H9 (cell line): ENCODE measurements at regions not wholly inside any gene's neighbourhood (a gene's known extent, or its start where the extent isn't known, plus 50 kb on each side); places are given as distances from the start of the nearest gene placed in this dataset.
"Not testable (repeated sequence)": the region's sequence is repeated elsewhere in the genome, so short reads cannot be mapped to it uniquely, and the experiment has no call there.

ENCODE experiments used
- DNase-seq: peaks from one replicate; pipeline ENCODE4 v3.0.0-alpha.2; 2017
- H2AFZ ChIP-seq: one replicate; pipeline ENCODE4 v1.6.1; 2013; ENCODE audit warnings: mild to moderate bottlenecking, low read length, control low read depth, moderate library complexity
- H2AK5ac ChIP-seq: 2 replicates; pipeline ENCODE4 v1.6.1; 2013; ENCODE audit warnings: low read length, control low read depth, mixed read lengths; ENCODE audit not compliant: insufficient read length
- H2BK120ac ChIP-seq: one replicate; pipeline ENCODE4 v1.6.1; 2013; ENCODE audit warnings: low read depth, mild to moderate bottlenecking, low read length, control low read depth, inconsistent platforms; ENCODE audit not compliant: poor library complexity, severe bottlenecking
- H2BK12ac ChIP-seq: 2 replicates; pipeline ENCODE4 v1.6.1; 2013; ENCODE audit warnings: low read length, control low read depth, mixed read lengths, low read depth; ENCODE audit not compliant: insufficient read length
- H2BK15ac ChIP-seq: 2 replicates; pipeline ENCODE4 v1.6.1; 2013; ENCODE audit warnings: low read depth, low read length, control low read depth
- H2BK20ac ChIP-seq: one replicate; pipeline ENCODE4 v1.6.1; 2013; ENCODE audit warnings: low read depth, mild to moderate bottlenecking, low read length, control low read depth, inconsistent platforms; ENCODE audit not compliant: poor library complexity, severe bottlenecking
- H2BK5ac ChIP-seq: 2 replicates; pipeline ENCODE4 v1.6.1; 2013; ENCODE audit warnings: low read length, control low read depth, mixed read lengths; ENCODE audit not compliant: insufficient read length
- H3K14ac ChIP-seq: 2 replicates; pipeline ENCODE4 v1.6.1; 2013; ENCODE audit warnings: low read length, control low read depth; ENCODE audit not compliant: insufficient read depth
- H3K18ac ChIP-seq: 2 replicates; pipeline ENCODE4 v1.6.1; 2013; ENCODE audit warnings: low read depth, mild to moderate bottlenecking, mixed read lengths, low read length, control low read depth; ENCODE audit not compliant: insufficient read length
- H3K23ac ChIP-seq: 2 replicates; pipeline ENCODE4 v1.6.1; 2013; ENCODE audit warnings: low read length, control low read depth, mixed read lengths, low read depth; ENCODE audit not compliant: insufficient read length
- H3K23me2 ChIP-seq: 2 replicates; pipeline ENCODE4 v1.6.1; 2013; ENCODE audit warnings: low read depth, mild to moderate bottlenecking, mixed read lengths, low read length, control low read depth; ENCODE audit not compliant: insufficient read length, poor library complexity, severe bottlenecking
- H3K27ac ChIP-seq: 2 replicates; pipeline ENCODE4 v1.5.1; 2013; ENCODE audit warnings: low read length, control low read depth, mixed read lengths, low read depth; ENCODE audit not compliant: insufficient read length
- H3K27me3 ChIP-seq: 2 replicates; pipeline ENCODE4 v1.6.1; 2013; ENCODE audit warnings: low read length, control low read depth, inconsistent platforms; ENCODE audit not compliant: insufficient read depth
- H3K4ac ChIP-seq: 2 replicates; pipeline ENCODE4 v1.6.1; 2013; ENCODE audit warnings: low read depth, mild to moderate bottlenecking, control low read depth, inconsistent platforms, low read length, moderate library complexity
- H3K4me1 ChIP-seq: 2 replicates; pipeline ENCODE4 v1.6.1; 2013; ENCODE audit warnings: low read length, control low read depth, inconsistent platforms; ENCODE audit not compliant: insufficient read depth
- H3K4me2 ChIP-seq: 2 replicates; pipeline ENCODE4 v1.6.1; 2013; ENCODE audit warnings: low read length, control low read depth, mixed read lengths; ENCODE audit not compliant: insufficient read length, insufficient read depth
- H3K56ac ChIP-seq: 2 replicates; pipeline ENCODE4 v1.6.1; 2013; ENCODE audit warnings: low read depth, mild to moderate bottlenecking, mixed read lengths, low read length, control low read depth; ENCODE audit not compliant: insufficient read length
- H3K79me1 ChIP-seq: 2 replicates; pipeline ENCODE4 v1.6.1; 2013; ENCODE audit warnings: low read depth, mild to moderate bottlenecking, moderate library complexity, low read length, control low read depth, inconsistent platforms; ENCODE audit not compliant: insufficient read depth, poor library complexity, severe bottlenecking
- H3K79me2 ChIP-seq: 2 replicates; pipeline ENCODE4 v1.6.1; 2013; ENCODE audit warnings: low read length, control low read depth, inconsistent platforms; ENCODE audit not compliant: insufficient read depth
- H3K9ac ChIP-seq: 2 replicates; pipeline ENCODE4 v1.6.1; 2013; ENCODE audit warnings: low read length, control low read depth, mixed read lengths; ENCODE audit not compliant: insufficient read length; ENCODE audit errors: extremely low read depth
- H3K9me3 ChIP-seq: one replicate; pipeline ENCODE4 v1.6.1; 2013; ENCODE audit warnings: low read depth, low read length, inconsistent platforms; ENCODE audit not compliant: control insufficient read depth
- H3T11ph ChIP-seq: one replicate; pipeline ENCODE4 v1.6.1; 2013; ENCODE audit warnings: mild to moderate bottlenecking, low read length, control low read depth, inconsistent platforms
- H4K20me1 ChIP-seq: one replicate; pipeline ENCODE4 v1.6.1; 2013; ENCODE audit not compliant: control insufficient read depth, insufficient read length, insufficient read depth
- H4K5ac ChIP-seq: 2 replicates; pipeline ENCODE4 v1.6.1; 2013; ENCODE audit warnings: low read depth, mild to moderate bottlenecking, mixed read lengths, low read length, control low read depth; ENCODE audit not compliant: insufficient read length
- H4K8ac ChIP-seq: replicated peaks from 2 replicates; pipeline ENCODE4 v1.6.1; 2013; ENCODE audit warnings: low read length, control low read depth, mixed read lengths, low read depth; ENCODE audit not compliant: insufficient read length
- H4K91ac ChIP-seq: 2 replicates; pipeline ENCODE4 v1.6.1; 2013; ENCODE audit warnings: low read depth, mild to moderate bottlenecking, moderate library complexity, mixed read lengths, low read length, control low read depth; ENCODE audit not compliant: insufficient read length
- H3K27ac Mint-ChIP-seq, 3 experiments: 2 replicates in 2 of 3; 3 replicates in 1 of 3; pipeline ENCODE4 v1.8.0; 2020 to 2021; ENCODE audit warnings: mixed read lengths in 3 of 3, mild to moderate bottlenecking in 1 of 3, moderate library complexity in 1 of 3
- H3K27me3 Mint-ChIP-seq: 2 replicates; pipeline ENCODE4 v1.8.0; 2021; ENCODE audit warnings: low read depth, mild to moderate bottlenecking, moderate library complexity, mixed read lengths
- H3K36me3 Mint-ChIP-seq, 3 experiments: 2 replicates in 2 of 3; 3 replicates in 1 of 3; pipeline ENCODE4 v1.8.0; 2020 to 2021; ENCODE audit warnings: low read depth in 3 of 3, mixed read lengths in 3 of 3; ENCODE audit not compliant: insufficient read depth in 1 of 3
- H3K4me1 Mint-ChIP-seq, 2 experiments: 2 replicates each; pipeline ENCODE4 v1.8.0; 2020; ENCODE audit warnings: mixed read lengths in 2 of 2
- H3K4me3 Mint-ChIP-seq, 2 experiments: 2 replicates in 1 of 2; 3 replicates in 1 of 2; pipeline ENCODE4 v1.8.0; 2020 to 2021; ENCODE audit warnings: mild to moderate bottlenecking in 2 of 2, mixed read lengths in 2 of 2, moderate library complexity in 1 of 2
- H3K9me3 Mint-ChIP-seq, 2 experiments: 2 replicates in 1 of 2; 3 replicates in 1 of 2; pipeline ENCODE4 v1.8.0; 2020; ENCODE audit warnings: mild to moderate bottlenecking in 2 of 2, mixed read lengths in 2 of 2, moderate library complexity in 1 of 2
- TF ChIP-seq, protein P1 (sequence below): fragments of 200-600 bp; sonication (generic); conservative IDR thresholded peaks from 3 replicates; pipeline ENCODE4 v1.8.0; 2021; ENCODE audit warnings: antibody characterized with exemption, mild to moderate bottlenecking

DNA sequence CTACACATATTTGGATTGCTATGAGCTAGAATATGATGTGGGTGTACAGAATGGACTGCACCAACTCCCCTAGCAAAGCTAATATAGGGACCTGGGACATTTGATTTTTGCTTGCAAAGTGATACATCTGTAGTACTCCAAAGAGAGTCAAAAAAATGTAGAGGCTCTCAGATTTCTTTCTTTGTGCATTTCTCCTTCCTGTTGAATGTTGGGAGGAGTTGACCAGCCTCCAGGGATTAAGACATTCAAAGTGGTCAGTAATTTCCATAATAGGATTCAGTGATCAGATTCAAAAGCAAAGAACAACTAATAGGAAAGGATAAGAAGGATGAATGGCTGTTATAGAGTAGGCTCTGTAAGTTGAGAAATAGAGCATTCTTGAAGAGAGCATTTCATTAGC is 934.9 kb downstream of the KCNJ2 start:
- H2BK15ac ChIP-seq, result no peak overlapping the region
- no peak overlapping the region for H2BK120ac ChIP-seq
- Mint-ChIP-seq H3K9me3 (no peaks in the 10 kb centered on the region), H3K27ac (no peak overlapping the region), H3K4me3 (no peak overlapping the region), H3K4me1 (peaks cover 3 to 8% of the 10 kb centered on the region in 2 experiments; a peak in 2 of 4 replicates), H3K27me3 (no peaks in the 10 kb centered on the region), H3K36me3 (no peaks in the 10 kb centered on the region)
- no peaks in the 10 kb centered on the region for H3K79me1 ChIP-seq
- TF ChIP-seq, protein P1, sequence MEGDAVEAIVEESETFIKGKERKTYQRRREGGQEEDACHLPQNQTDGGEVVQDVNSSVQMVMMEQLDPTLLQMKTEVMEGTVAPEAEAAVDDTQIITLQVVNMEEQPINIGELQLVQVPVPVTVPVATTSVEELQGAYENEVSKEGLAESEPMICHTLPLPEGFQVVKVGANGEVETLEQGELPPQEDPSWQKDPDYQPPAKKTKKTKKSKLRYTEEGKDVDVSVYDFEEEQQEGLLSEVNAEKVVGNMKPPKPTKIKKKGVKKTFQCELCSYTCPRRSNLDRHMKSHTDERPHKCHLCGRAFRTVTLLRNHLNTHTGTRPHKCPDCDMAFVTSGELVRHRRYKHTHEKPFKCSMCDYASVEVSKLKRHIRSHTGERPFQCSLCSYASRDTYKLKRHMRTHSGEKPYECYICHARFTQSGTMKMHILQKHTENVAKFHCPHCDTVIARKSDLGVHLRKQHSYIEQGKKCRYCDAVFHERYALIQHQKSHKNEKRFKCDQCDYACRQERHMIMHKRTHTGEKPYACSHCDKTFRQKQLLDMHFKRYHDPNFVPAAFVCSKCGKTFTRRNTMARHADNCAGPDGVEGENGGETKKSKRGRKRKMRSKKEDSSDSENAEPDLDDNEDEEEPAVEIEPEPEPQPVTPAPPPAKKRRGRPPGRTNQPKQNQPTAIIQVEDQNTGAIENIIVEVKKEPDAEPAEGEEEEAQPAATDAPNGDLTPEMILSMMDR, result no peak
- no peaks in the 10 kb centered on the region for H3K27me3 ChIP-seq
- H4K91ac ChIP-seq, result no peak overlapping the region
- H3K9me3 ChIP-seq, result no peaks in the 10 kb centered on the region
- no peak overlapping the region for H4K5ac ChIP-seq
- no peak overlapping the region for H4K8ac ChIP-seq
- no peaks in the 10 kb centered on the region for H3K79me2 ChIP-seq
- H3K23ac ChIP-seq, result no peak overlapping the region
- H2BK20ac ChIP-seq, result no peak overlapping the region
- no peak for DNase-seq
- no peak overlapping the region for H2AK5ac ChIP-seq
- H3K9ac ChIP-seq, result no peak overlapping the region
- no peak overlapping the region for H3K4me2 ChIP-seq
- H3K18ac ChIP-seq, result no peak overlapping the region
- no peaks in the 10 kb centered on the region for H3K23me2 ChIP-seq
- H3K56ac ChIP-seq, result no peak overlapping the region
- no peak overlapping the region for H3K4ac ChIP-seq
- H2BK12ac ChIP-seq, result no peak overlapping the region
- H3K14ac ChIP-seq, result no peak overlapping the region
- H2AFZ ChIP-seq, result no peak overlapping the region
- H2BK5ac ChIP-seq, result no peak overlapping the region
- H3K4me1 ChIP-seq, result no peaks in the 10 kb centered on the region
- no peaks in the 10 kb centered on the region for H4K20me1 ChIP-seq
- no peak overlapping the region for H3K27ac ChIP-seq
- H3T11ph ChIP-seq, result no peak overlapping the region

DNA sequence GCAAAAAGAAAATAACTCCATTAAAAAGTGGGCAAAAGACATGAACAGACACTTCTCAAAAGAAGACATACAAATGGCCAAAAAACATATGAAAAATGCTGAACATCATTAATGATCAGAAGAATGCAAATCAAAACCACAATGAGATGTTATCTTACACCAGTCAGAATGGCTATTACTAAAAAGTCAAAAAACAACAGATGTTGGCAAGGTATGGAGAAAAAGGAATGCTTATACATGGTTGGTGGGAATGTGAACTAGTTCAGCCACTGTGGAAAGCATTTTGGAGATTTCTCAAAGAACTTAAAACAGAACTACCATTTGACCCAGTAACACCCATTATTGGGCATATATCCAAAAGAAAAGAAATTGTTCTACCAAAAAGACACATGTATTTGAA is 936.7 kb downstream of the KCNJ2 start:
- H3K23me2 ChIP-seq, H3K4me1 ChIP-seq, H4K5ac ChIP-seq, H3K27ac Mint-ChIP-seq, H2BK15ac ChIP-seq, H2BK12ac ChIP-seq, H3K9me3 Mint-ChIP-seq, H2AFZ ChIP-seq, H3K27me3 ChIP-seq, H3K4ac ChIP-seq, H3K36me3 Mint-ChIP-seq, H3K56ac ChIP-seq, H3K9ac ChIP-seq, H4K20me1 ChIP-seq, H4K91ac ChIP-seq, H3T11ph ChIP-seq, H3K18ac ChIP-seq, H3K9me3 ChIP-seq, H3K23ac ChIP-seq, H3K4me3 Mint-ChIP-seq, H3K27me3 Mint-ChIP-seq, H3K14ac ChIP-seq, DNase-seq, H2BK5ac ChIP-seq, H3K79me1 ChIP-seq, H2BK20ac ChIP-seq, H4K8ac ChIP-seq, H3K79me2 ChIP-seq, H3K27ac ChIP-seq, H2BK120ac ChIP-seq, H3K4me2 ChIP-seq, H2AK5ac ChIP-seq: not testable (repeated sequence)
- peaks cover 6 to 16% of the 10 kb centered on the region in 2 experiments; a peak in 3 of 4 replicates for H3K4me1 Mint-ChIP-seq
